Endothelial cell of umbilical vein (primary cell): ENCODE measurements at regions not wholly inside any gene's neighbourhood (a gene's known extent, or its start where the extent isn't known, plus 50 kb on each side); places are given as distances from the start of the nearest gene placed in this dataset.

Experiments used
- EZH2 ChIP-seq: IDR thresholded peaks from 2 replicates; pipeline ENCODE4 v1.6.1; 2012; ENCODE audit warnings: borderline replicate concordance, low read depth, mild to moderate bottlenecking, moderate library complexity, low read length, inconsistent platforms; ENCODE audit not compliant: severe bottlenecking
- MYC ChIP-seq: IDR thresholded peaks from one replicate; pipeline ENCODE4 v1.6.1; 2011; ENCODE audit warnings: mild to moderate bottlenecking, low read depth, low read length
- POLR2AphosphoS5 ChIP-seq: IDR thresholded peaks from 2 replicates; pipeline ENCODE4 v1.6.1; 2012; ENCODE audit warnings: low read depth, mild to moderate bottlenecking, control low read depth, low read length, moderate library complexity; ENCODE audit not compliant: insufficient read depth
- TF ChIP-seq, protein P1 (sequence below), 2 donors: IDR thresholded peaks; 1 replicate in 1 of 2; 2 replicates in 1 of 2; pipeline ENCODE4 v1.5.1; 2011; ENCODE audit warnings: low read length in 2 of 2, mild to moderate bottlenecking in 2 of 2, moderate library complexity in 2 of 2, control low read depth in 1 of 2, inconsistent platforms in 1 of 2, low read depth in 1 of 2; ENCODE audit not compliant: insufficient read depth in 1 of 2; ENCODE audit errors: extremely low read depth in 1 of 2

GRCh38 chrX:122245175-122245574 is 938.9 kb upstream of the GRIA3 start:
- TF ChIP-seq, protein P1, sequence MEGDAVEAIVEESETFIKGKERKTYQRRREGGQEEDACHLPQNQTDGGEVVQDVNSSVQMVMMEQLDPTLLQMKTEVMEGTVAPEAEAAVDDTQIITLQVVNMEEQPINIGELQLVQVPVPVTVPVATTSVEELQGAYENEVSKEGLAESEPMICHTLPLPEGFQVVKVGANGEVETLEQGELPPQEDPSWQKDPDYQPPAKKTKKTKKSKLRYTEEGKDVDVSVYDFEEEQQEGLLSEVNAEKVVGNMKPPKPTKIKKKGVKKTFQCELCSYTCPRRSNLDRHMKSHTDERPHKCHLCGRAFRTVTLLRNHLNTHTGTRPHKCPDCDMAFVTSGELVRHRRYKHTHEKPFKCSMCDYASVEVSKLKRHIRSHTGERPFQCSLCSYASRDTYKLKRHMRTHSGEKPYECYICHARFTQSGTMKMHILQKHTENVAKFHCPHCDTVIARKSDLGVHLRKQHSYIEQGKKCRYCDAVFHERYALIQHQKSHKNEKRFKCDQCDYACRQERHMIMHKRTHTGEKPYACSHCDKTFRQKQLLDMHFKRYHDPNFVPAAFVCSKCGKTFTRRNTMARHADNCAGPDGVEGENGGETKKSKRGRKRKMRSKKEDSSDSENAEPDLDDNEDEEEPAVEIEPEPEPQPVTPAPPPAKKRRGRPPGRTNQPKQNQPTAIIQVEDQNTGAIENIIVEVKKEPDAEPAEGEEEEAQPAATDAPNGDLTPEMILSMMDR (IDR thresholded peaks at IDR 0.05; ENCODE audit: extremely low read depth in 1 of 2, insufficient read depth in 1 of 2, low read depth in 1 of 2, low read length in 2 of 2) = no peak
- TF ChIP-seq EZH2 (no peak), POLR2AphosphoS5 (no peak), MYC (no peak)
